HG03439 (cell line): ENCODE measurements at regions not wholly inside any gene's neighbourhood (a gene's known extent, or its start where the extent isn't known, plus 50 kb on each side); places are given as distances from the start of the nearest gene placed in this dataset.

Experiments
- ATAC-seq: cut with Tn5 transposase; IDR thresholded peaks from one replicate; pipeline ENCODE4 v1.9.1; 2021; ENCODE audit warnings: mild to moderate bottlenecking, moderate library complexity; ENCODE audit not compliant: unreplicated experiment

DNA sequence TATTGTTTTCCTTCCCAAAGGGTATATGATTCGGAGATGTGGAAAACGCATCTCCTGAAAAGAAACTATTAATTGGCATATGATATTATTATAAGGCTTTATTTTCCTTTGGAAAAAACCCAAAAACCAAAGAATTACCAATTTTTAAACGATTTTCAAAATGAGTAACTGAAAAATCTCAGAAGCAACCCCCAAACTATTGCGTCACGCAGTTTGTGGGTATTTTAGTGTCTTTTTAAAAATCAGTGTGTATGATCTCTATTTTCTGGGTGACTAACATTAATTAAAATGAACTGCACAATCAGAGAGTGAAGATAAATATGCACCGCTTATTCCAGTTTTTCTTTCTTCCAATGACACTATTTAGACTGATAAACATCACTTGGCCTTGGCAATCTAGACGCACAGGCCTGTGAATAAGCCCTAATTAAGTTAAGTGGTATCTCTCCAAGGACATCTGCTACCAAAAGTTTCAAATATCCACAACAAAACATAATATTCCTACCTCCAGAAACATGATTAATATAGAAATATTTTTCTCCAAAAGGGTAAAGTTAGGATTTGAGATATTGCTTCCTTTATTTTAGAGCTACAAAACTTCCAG, 511.5 kb upstream of the FAM241A start:
- no peak for ATAC-seq

DNA sequence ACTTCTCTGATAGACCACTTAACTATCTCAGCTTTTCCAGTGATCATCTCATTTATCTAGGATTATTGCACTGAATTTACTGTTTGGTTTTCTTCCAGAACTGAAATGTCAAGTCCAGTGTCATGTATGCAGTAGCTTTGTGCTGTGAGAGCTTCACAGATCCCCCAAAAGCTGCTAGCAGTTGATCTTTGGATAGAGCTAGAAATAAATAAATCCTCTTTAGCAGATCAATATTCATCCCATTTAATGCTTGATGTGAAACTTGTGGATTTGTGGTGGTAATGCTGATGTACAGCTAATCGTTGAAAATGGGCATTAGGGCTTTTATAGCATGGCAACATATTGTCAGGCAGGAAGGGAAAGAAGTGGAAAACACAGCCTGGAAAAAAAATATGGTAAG, 509.6 kb upstream of the FAM241A start:
- no peak for ATAC-seq

- ATAC-seq, result no peak
These were observed 508.2 kb upstream of the FAM241A start for GRCh38 chr4:111636961-111637585.

DNA sequence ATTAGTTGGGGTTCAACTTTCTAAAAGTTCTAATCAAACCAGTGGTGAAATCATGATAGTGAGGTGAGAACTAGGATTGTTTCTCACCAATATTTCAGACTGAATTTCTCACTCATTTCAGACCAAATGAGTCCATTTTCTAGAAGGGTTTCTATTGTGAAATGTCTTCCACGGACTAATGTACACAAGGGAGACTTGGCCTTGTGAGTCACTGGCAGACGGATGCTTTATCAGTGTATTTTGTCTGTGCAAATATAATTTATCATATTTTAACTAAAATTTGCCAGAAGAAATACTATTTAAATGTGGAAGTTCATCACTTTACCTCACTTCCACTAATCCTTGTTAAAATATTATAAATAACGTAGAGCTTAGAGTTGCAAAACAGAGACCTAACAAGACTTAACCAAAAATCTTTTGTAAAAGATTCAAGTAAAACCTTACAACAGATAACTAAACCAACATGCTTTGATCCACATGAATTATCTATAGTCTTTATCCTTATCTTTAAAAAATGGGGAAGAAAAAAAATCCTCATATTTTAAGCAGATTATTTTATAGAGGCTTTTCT, 506.0 kb upstream of the FAM241A start:
- no peak for ATAC-seq

GRCh38 chr4:111639876-111640275, 505.4 kb upstream of the FAM241A start:
- ATAC-seq, result no peak

DNA sequence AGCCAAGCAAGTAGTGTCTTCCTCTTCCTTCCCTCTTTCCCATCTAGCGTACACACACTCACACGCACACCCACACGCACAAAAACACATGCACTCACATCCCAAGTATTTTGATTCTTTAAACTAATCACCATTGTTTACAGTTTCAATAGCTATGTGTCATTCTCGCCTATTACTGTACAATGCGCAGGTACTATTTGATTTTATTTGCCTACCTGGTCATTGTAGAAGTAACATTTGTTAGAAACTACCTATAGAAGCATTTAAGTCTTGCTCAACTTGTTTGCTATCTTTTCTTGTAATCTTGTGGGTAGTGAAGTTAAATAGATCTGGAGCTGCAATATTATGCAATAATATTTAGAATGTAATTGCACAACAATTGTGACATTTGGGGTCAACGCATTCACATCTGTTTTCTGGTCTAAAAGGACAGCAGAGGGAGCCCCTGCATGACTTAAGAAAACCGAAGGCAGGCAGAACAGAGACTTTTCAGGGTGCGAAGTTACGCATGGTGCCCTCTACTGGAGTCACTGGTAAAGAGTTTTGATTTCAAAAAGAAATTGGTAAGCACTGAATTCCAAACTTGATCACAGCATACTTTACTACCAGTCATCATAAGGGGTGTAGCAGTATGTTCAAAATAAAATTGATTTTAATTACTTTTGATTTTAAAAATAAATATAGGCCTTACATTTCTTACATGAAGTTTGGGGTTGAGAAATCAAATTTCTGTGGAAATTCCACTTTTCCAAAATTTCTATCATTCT, 503.3 kb upstream of the FAM241A start:
- ATAC-seq, result peak; percentile 96

DNA sequence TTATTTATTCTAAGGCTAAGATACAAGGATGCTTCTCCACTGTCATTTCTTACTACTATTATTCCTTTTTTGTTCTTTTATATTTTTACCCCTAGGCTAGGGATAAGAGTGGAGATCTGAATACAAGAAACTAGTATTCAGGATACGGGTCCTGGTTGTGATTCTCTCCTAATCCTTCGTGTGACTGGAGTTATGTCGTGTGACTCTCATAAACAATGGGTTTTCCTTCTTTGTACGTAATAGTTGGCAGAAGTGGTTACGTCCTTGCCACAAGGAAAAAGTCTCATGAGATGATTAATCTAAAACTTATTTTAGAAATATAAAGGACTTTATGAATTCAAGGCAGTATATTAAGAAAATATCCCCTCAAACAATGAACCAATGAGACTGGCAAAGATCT, 497.2 kb upstream of the FAM241A start:
- ATAC-seq, result no peak

DNA sequence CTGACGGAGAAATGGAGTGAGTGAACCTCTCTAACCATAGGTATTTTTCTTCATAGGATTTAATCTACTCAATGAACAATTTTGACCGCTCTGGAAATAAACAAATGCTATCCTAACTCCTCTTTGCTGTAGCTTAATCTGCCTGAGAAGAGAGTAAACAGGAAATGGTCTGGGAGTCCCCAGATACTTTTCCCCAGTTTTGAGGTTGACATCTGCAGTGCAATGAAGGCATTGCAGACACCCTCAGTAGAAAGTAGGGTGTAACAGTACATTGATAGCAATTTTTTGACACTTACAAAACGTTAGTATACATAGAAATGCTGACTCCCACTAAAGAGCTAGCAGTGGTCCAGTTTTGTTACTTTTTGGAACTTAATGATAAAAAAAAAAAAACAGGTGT, 495.9 kb upstream of the FAM241A start:
- no peak for ATAC-seq

- no peak for ATAC-seq
These were observed 495.1 kb upstream of the FAM241A start for GRCh38 chr4:111650146-111650545.

DNA sequence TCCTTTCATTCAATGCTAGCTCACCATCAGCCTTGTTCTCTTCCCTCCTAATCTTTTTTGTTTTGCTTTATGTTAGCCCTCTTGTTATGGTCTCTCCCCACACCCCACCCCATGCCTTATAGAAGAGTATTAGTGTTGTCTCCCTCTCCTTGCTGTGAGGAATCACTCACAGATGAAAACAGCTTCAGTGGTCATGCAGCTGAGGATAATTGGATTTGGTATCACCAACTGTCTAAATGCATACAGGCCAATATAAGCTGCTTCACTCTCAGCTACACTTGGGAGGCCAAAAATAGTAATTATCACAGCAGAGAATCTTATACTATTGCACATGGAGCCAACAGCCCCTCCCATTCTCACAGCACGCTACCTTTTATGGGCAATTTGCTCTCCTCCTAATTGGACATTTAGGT, 494.6 kb upstream of the FAM241A start:
- no peak for ATAC-seq

DNA sequence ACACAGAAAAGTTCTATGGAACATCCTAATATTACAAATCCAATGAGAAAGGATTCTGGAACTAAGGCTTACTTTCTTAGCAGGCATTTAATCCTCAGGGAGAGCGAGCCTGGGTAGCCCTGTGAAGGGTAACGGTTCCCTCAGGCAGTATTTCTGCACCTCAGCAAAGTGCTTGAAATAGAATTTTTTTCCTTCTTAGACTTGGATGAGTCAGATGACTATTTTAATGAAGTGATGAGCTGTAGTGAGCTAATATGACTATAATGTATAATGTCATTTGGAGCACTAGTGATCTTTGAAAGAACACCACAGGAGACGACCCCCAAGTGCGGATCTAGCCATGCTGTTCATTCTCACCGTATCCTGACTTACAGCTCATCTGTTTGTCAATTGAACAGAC, 493.0 kb upstream of the FAM241A start:
- no peak for ATAC-seq

GRCh38 chr4:111652986-111653385, 492.3 kb upstream of the FAM241A start:
- no peak for ATAC-seq

DNA sequence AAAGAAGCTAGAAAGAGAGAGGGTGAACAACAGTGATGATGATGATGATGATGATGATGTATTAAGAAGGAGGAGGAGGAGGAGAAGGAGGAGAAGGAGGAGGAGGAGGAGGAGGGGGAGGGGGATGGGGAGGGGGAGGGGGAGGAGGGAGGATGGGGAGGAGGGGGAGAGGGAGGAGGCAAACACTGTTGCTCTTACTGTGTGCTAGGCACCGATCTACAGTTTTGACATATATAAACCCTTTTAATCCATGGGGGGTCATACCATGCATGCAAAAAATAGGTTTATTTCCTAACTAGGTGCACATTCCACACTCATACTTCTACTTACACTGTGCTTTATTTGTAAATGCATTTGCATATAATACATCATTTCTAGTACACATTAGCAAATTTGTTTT, 482.8 kb upstream of the FAM241A start:
- ATAC-seq, result no peak

DNA sequence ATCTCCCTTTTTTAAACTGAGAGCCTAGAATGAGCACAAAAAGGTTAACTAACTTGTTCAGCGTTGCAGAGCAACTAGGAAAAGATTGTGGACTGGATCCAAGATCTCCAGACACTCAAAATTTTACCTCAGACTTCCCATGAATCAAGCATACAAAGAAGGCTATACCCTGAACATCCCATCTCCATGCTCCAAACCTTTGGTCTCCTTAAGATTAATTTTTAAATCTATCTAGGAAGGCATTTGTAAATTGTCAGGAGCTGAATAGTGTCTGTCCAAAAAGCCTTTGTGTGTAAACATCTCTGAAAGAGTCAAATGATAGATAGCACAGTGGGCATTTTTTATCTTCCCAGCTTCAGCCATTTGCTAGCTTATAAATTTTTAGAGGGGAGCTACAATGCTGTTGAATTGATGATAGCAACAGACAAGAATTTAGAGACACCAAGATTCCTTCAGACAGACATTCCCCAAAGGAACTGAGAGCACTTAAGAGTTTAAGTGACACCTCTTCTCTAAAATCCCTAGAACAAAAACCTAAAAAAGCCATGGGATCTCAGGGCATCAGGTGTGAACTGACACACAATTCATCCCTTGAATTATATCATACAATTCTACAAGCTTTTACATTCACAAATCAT, 480.8 kb upstream of the FAM241A start:
- no peak for ATAC-seq

GRCh38 chr4:111666826-111667360, 478.4 kb upstream of the FAM241A start:
- ATAC-seq, result no peak

DNA sequence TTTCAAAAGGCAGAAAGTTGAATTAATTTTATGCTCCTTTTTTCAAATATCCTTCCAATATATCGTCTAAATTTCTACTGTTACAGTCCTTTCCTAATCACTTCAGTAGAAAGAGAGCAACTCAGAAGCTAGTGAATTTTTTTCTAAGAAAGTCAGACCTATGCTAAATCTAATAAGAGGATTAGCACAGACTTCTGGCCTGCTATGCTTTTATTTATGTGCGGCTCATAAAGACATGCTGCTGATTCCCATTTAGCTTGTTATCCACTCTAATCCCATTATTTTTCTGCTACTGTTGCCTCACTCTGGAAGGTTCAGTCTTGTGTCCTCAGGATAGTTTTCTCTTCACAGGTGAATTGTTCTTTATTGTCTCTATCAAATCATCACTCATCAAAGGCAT, 473.5 kb upstream of the FAM241A start:
- no peak for ATAC-seq

DNA sequence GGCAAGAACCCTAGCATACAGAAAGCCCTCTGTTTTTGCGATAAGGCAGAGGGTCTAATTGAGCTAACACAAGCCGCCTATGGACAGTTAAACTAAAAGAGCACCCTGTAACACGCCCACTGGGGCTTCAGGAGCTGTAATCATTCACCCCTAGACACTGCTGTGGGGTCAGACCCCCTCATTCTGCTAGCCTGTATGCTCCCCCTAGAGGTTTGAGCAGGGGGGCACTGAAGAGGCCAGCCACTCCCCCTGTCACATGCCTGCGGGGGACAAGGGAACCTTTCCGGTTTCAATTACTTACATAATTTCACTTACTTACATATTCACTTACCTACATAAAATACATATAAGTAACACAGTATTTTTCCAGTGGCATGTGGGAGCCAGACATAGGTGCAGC, 469.5 kb upstream of the FAM241A start:
- ATAC-seq, result no peak

GRCh38 chr4:111676533-111676932, 468.7 kb upstream of the FAM241A start:
- ATAC-seq, result no peak

DNA sequence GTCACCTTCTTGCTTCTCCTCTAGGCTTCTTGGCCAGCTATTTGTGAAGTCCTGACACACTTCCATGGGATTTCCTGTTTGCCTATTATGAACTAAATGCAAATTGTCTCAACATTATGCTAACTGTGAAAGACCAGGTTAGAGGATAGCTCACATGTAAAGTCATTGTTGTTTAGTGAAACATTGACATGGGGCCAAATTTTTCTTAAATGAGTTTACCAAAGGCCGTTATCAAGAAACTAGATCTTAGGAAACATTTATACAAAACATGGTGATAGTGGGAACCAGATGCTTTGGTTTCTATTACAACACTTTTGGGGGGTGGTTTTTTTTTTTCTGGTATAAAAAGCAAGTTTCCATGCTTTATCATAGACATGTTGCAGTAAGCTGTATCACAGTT, 466.8 kb upstream of the FAM241A start:
- no peak for ATAC-seq

GRCh38 chr4:111678908-111679307, 466.3 kb upstream of the FAM241A start:
- no peak for ATAC-seq

- no peak for ATAC-seq
These were observed 464.0 kb upstream of the FAM241A start for GRCh38 chr4:111681270-111681669.
